Upper lobe of right lung (tissue), 1 donor: ENCODE measurements at regions not wholly inside any gene's neighbourhood (a gene's known extent, or its start where the extent isn't known, plus 50 kb on each side); places are given as distances from the start of the nearest gene placed in this dataset.

ENCODE experiments used
- ATAC-seq: fragments of 200-7000 bp; cut with Tn5 transposase; one replicate; pipeline ENCODE4 v1.9.1; 2020; ENCODE audit warnings: mild to moderate bottlenecking, moderate library complexity
- DNase-seq: peaks from one replicate; pipeline ENCODE4 v3.0.0-alpha.2; 2020
- H3K27ac ChIP-seq: fragments of 200-600 bp; one replicate; pipeline ENCODE4 v1.8.0; 2022
- H3K27me3 ChIP-seq: fragments of 200-600 bp; one replicate; pipeline ENCODE4 v1.8.0; 2022; ENCODE audit warnings: mild to moderate bottlenecking
- H3K36me3 ChIP-seq: fragments of 200-600 bp; one replicate; pipeline ENCODE4 v1.8.0; 2022
- H3K4me1 ChIP-seq: fragments of 200-600 bp; one replicate; pipeline ENCODE4 v1.8.0; 2022
- H3K4me3 ChIP-seq: fragments of 200-600 bp; one replicate; pipeline ENCODE4 v1.8.0; 2022; ENCODE audit warnings: mild to moderate bottlenecking
- H3K9me3 ChIP-seq: fragments of 200-600 bp; one replicate; pipeline ENCODE4 v1.8.0; 2022
- CTCF ChIP-seq: fragments of 200-600 bp; IDR thresholded peaks from one replicate; pipeline ENCODE4 v1.8.0; 2022; ENCODE audit warnings: antibody characterized with exemption
- intact Hi-C: fragments of 100-400 bp; cut with DNase I; formaldehyde crosslinking; loops from one replicate; pipeline ENCODE4 v1.11.0; 2022
- donor health status: DM: no; HTN: yes; CAD: no; lungs with severe emphysema.

GRCh38 chr10:29949411-29950011 lies 109.9 kb downstream of the JCAD start:
- H3K4me1 ChIP-seq = peaks cover 39% of the 10 kb centered on the region
- intact Hi-C loops = no loop called here
- H3K36me3 ChIP-seq = no peaks in the 10 kb centered on the region
- DNase-seq (no peak), ATAC-seq (no peak)
- H3K27ac ChIP-seq = peak overlapping the region; percentile 31
- no peaks in the 10 kb centered on the region for H3K9me3 ChIP-seq
- TF ChIP-seq CTCF = no peak
- no peak overlapping the region for H3K4me3 ChIP-seq
- no peaks in the 10 kb centered on the region for H3K27me3 ChIP-seq

GRCh38 chr10:29948881-29949355 lies 110.5 kb downstream of the JCAD start:
- H3K4me3 ChIP-seq = no peak overlapping the region
- H3K36me3 ChIP-seq = no peaks in the 10 kb centered on the region
- TF ChIP-seq CTCF = no peak
- H3K27ac ChIP-seq = peak overlapping the region; percentile 31
- ATAC-seq = no peak
- no peak for DNase-seq
- H3K4me1 ChIP-seq = peaks cover 39% of the 10 kb centered on the region
- intact Hi-C loops = no loop called here
- H3K9me3 ChIP-seq = no peaks in the 10 kb centered on the region
- H3K27me3 ChIP-seq = no peaks in the 10 kb centered on the region

- H3K9me3 ChIP-seq = no peaks in the 10 kb centered on the region
- H3K27me3 ChIP-seq = no peaks in the 10 kb centered on the region
- no peaks in the 10 kb centered on the region for H3K36me3 ChIP-seq
- intact Hi-C loops = no loop called here
- no peak for TF ChIP-seq CTCF
- no peak for DNase-seq
- H3K27ac ChIP-seq = peak overlapping the region; percentile 75
- ATAC-seq = peak; percentile 30
- no peak overlapping the region for H3K4me3 ChIP-seq
- H3K4me1 ChIP-seq = peaks cover 39% of the 10 kb centered on the region
Observed at GRCh38 chr10:29947701-29948060, 111.7 kb downstream of the JCAD start.

GRCh38 chr10:29946953-29947700 lies 112.3 kb downstream of the JCAD start:
- Histone ChIP-seq H3K4me3 (no peak overlapping the region), H3K9me3 (no peaks in the 10 kb centered on the region), H3K27me3 (no peaks in the 10 kb centered on the region), H3K27ac (peak overlapping the region; percentile 75), H3K36me3 (no peaks in the 10 kb centered on the region), H3K4me1 (peaks cover 39% of the 10 kb centered on the region)
- TF ChIP-seq CTCF = no peak
- DNase-seq = no peak
- intact Hi-C loops = no loop called here
- ATAC-seq = peak; percentile 86

GRCh38 chr10:29946614-29946952 lies 112.8 kb downstream of the JCAD start:
- Histone ChIP-seq H3K27me3 (no peaks in the 10 kb centered on the region), H3K27ac (peak overlapping the region; percentile 75), H3K9me3 (no peaks in the 10 kb centered on the region), H3K36me3 (no peaks in the 10 kb centered on the region), H3K4me3 (no peak overlapping the region), H3K4me1 (peaks cover 36% of the 10 kb centered on the region)
- intact Hi-C loops = no loop called here
- TF ChIP-seq CTCF = no peak
- DNase-seq (no peak), ATAC-seq (no peak)
